ENCODE measurements at regions not wholly inside any gene's neighbourhood (a gene's known extent, or its start where the extent isn't known, plus 50 kb on each side); places are given as distances from the start of the nearest gene placed in this dataset.

GRCh38 chr10:57963546-57963945 lies 304.1 kb downstream of the IPMK start:
- TF ChIP-seq EZH2 (IDR thresholded peaks at IDR 0.05; ENCODE audit: borderline replicate concordance, low read depth, low read length, poor library complexity, severe bottlenecking) = no peak
- TF ChIP-seq CTCF (conservative IDR thresholded peaks at IDR 0.05; ENCODE audit: low read depth, low read length) = no peak
